ENCODE measurements at regions not wholly inside any gene's neighbourhood (a gene's known extent, or its start where the extent isn't known, plus 50 kb on each side); places are given as distances from the start of the nearest gene placed in this dataset.

DNA sequence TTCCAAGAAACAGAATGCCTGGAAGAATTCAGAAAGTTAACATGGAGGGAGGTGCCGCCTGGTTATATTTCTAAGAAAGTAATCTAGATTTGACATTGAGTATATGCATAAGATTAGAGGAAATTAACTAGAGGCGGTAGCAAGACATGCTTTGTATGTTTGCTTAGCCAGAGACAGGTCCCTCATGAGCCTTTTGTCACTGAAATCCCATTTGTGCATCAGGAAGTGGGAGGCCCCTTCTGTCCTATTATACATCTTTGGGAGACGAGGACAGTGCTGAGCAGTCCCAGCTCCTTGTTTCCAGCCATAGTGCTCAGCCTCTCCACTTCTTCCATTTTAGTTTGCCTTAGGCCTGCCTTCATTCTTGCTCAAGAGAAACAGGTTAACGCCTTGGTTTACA, 115.4 kb upstream of the LHCGR start:
- no peaks in the 10 kb centered on the region for H3K4me1 Mint-ChIP-seq (ENCODE audit: low read depth, unreplicated experiment)
- CTCF ChIA-PET, result no interaction called here
- TF ChIP-seq, protein P1, sequence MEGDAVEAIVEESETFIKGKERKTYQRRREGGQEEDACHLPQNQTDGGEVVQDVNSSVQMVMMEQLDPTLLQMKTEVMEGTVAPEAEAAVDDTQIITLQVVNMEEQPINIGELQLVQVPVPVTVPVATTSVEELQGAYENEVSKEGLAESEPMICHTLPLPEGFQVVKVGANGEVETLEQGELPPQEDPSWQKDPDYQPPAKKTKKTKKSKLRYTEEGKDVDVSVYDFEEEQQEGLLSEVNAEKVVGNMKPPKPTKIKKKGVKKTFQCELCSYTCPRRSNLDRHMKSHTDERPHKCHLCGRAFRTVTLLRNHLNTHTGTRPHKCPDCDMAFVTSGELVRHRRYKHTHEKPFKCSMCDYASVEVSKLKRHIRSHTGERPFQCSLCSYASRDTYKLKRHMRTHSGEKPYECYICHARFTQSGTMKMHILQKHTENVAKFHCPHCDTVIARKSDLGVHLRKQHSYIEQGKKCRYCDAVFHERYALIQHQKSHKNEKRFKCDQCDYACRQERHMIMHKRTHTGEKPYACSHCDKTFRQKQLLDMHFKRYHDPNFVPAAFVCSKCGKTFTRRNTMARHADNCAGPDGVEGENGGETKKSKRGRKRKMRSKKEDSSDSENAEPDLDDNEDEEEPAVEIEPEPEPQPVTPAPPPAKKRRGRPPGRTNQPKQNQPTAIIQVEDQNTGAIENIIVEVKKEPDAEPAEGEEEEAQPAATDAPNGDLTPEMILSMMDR (IDR thresholded peaks at IDR 0.05; ENCODE audit: unreplicated experiment), result no peak
- H3K36me3 Mint-ChIP-seq (ENCODE audit: insufficient read depth, unreplicated experiment), result no peaks in the 10 kb centered on the region
- DNase-seq, result no peak
- H3K9me3 Mint-ChIP-seq (ENCODE audit: low read depth, unreplicated experiment), result no peaks in the 10 kb centered on the region
- no peaks in the 10 kb centered on the region for H3K27me3 Mint-ChIP-seq (ENCODE audit: unreplicated experiment)
- no peak overlapping the region for H3K4me3 Mint-ChIP-seq (ENCODE audit: low read depth, unreplicated experiment)
- intact Hi-C loops (cut with micrococcal nuclease; ENCODE audit: unreplicated experiment), result loop anchor here (10.0 kb wide), 1 partner anchor 266 kb away; no protein-coding TSS in a partner anchor
- no TSS peak for BruUV-seq (replicated peaks)
- no peak overlapping the region for H3K27ac Mint-ChIP-seq (ENCODE audit: unreplicated experiment)

DNA sequence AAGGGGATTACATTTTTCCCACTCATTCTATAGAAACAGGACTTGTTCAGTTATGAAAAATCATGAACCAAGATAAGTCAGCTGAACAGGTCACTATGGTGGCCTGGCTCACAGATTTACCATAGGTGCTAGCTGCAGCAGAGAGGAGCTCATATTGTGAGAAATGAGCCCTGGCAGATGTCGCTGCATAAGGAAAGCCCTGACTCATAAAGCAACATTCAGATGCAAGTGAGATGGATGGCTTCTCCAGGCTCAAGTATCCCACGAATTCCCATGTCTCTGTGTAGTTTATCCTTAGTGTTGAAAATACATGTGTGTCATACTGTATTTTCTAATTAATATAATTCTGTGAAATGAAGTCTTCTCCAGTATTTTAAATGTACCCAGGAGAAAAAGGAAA, 115.0 kb upstream of the LHCGR start:
- CTCF ChIA-PET, result no interaction called here
- TF ChIP-seq, protein P1 (IDR thresholded peaks at IDR 0.05; ENCODE audit: unreplicated experiment), result no peak
- intact Hi-C loops (cut with micrococcal nuclease; ENCODE audit: unreplicated experiment), result loop anchor here (10.0 kb wide), 1 partner anchor 266 kb away; no protein-coding TSS in a partner anchor
- no TSS peak for BruUV-seq (replicated peaks)
- no peaks in the 10 kb centered on the region for H3K27me3 Mint-ChIP-seq (ENCODE audit: unreplicated experiment)
- no peaks in the 10 kb centered on the region for H3K4me1 Mint-ChIP-seq (ENCODE audit: low read depth, unreplicated experiment)
- H3K9me3 Mint-ChIP-seq (ENCODE audit: low read depth, unreplicated experiment), result no peaks in the 10 kb centered on the region
- no peak overlapping the region for H3K4me3 Mint-ChIP-seq (ENCODE audit: low read depth, unreplicated experiment)
- no peak overlapping the region for H3K27ac Mint-ChIP-seq (ENCODE audit: unreplicated experiment)
- DNase-seq, result no peak
- no peaks in the 10 kb centered on the region for H3K36me3 Mint-ChIP-seq (ENCODE audit: insufficient read depth, unreplicated experiment)

DNA sequence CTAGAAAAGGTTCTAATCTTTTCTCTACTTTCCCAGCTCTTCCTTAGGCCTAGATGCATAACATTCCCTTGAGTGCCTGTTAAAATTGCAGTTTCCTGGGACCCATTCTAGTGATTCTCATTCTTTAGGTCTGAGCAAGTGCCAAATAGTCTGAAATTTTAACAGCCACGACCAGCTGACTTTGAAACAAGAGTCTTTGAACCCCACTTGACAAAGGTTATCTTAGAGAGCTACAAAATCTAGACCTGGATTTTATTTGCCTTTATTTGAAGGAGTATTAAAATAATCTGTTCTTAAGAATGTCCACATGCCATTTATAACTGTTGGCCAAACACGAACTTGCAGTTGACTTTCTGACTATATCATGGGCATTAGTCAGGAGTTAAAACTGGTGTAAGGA, 110.2 kb upstream of the LHCGR start:
- BruUV-seq (replicated peaks), result no TSS peak
- H3K36me3 Mint-ChIP-seq (ENCODE audit: insufficient read depth, unreplicated experiment), result no peaks in the 10 kb centered on the region
- H3K4me1 Mint-ChIP-seq (ENCODE audit: low read depth, unreplicated experiment), result no peaks in the 10 kb centered on the region
- TF ChIP-seq, protein P1 (IDR thresholded peaks at IDR 0.05; ENCODE audit: unreplicated experiment), result no peak
- no peak for DNase-seq
- H3K27me3 Mint-ChIP-seq (ENCODE audit: unreplicated experiment), result peaks cover 23% of the 10 kb centered on the region
- H3K27ac Mint-ChIP-seq (ENCODE audit: unreplicated experiment), result no peak overlapping the region
- intact Hi-C loops (cut with micrococcal nuclease; ENCODE audit: unreplicated experiment), result no loop called here
- no peak overlapping the region for H3K4me3 Mint-ChIP-seq (ENCODE audit: low read depth, unreplicated experiment)
- peaks cover 2% of the 10 kb centered on the region for H3K9me3 Mint-ChIP-seq (ENCODE audit: low read depth, unreplicated experiment)
- CTCF ChIA-PET, result no interaction called here

GRCh38 chr2:48860380-48860779, 104.9 kb upstream of the LHCGR start:
- no peaks in the 10 kb centered on the region for H3K4me1 Mint-ChIP-seq (ENCODE audit: low read depth, unreplicated experiment)
- no peak overlapping the region for H3K4me3 Mint-ChIP-seq (ENCODE audit: low read depth, unreplicated experiment)

More at GRCh38 chr2:48860380-48860779, 104.9 kb upstream of the LHCGR start:
- no peak overlapping the region for H3K27ac Mint-ChIP-seq (ENCODE audit: unreplicated experiment)
- H3K36me3 Mint-ChIP-seq (ENCODE audit: insufficient read depth, unreplicated experiment), result no peaks in the 10 kb centered on the region
- H3K27me3 Mint-ChIP-seq (ENCODE audit: unreplicated experiment), result peaks cover 45% of the 10 kb centered on the region
- no TSS peak for BruUV-seq (replicated peaks)
- CTCF ChIA-PET, result no interaction called here
- H3K9me3 Mint-ChIP-seq (ENCODE audit: low read depth, unreplicated experiment), result peaks cover 2% of the 10 kb centered on the region
- DNase-seq, result no peak
- TF ChIP-seq, protein P1 (IDR thresholded peaks at IDR 0.05; ENCODE audit: unreplicated experiment), result no peak
- intact Hi-C loops (cut with micrococcal nuclease; ENCODE audit: unreplicated experiment), result no loop called here
